GM23248 (cell line): ENCODE measurements at regions not wholly inside any gene's neighbourhood (a gene's known extent, or its start where the extent isn't known, plus 50 kb on each side); places are given as distances from the start of the nearest gene placed in this dataset.
"Not testable (repeated sequence)": the region's sequence is repeated elsewhere in the genome, so short reads cannot be mapped to it uniquely, and the experiment has no call there.

Source experiments
- DNase-seq: peaks from one replicate; pipeline ENCODE4 v3.0.0-alpha.2; 2015
- H2AFZ ChIP-seq: fragments of 200-600 bp; sonication (generic); 2 replicates; pipeline ENCODE4 v1.6.1; 2016; ENCODE audit warnings: antibody characterized with exemption
- H3F3A ChIP-seq: fragments of 200-600 bp; sonication (generic); 2 replicates; pipeline ENCODE4 v1.6.1; 2016; ENCODE audit warnings: mild to moderate bottlenecking, antibody characterized with exemption, mixed run types; ENCODE audit not compliant: insufficient read depth
- H3K27ac ChIP-seq: fragments of 200-600 bp; sonication (generic); 2 replicates; pipeline ENCODE4 v1.5.1; 2016; ENCODE audit warnings: mild to moderate bottlenecking
- H3K27me3 ChIP-seq: fragments of 200-600 bp; sonication (generic); replicated peaks from 2 replicates; pipeline ENCODE4 v1.6.1; 2016; ENCODE audit warnings: mild to moderate bottlenecking; ENCODE audit not compliant: insufficient read depth
- H3K36me3 ChIP-seq: fragments of 200-600 bp; sonication (generic); 2 replicates; pipeline ENCODE4 v1.6.1; 2016; ENCODE audit warnings: low read depth, mild to moderate bottlenecking
- H3K4me1 ChIP-seq: fragments of 200-600 bp; sonication (generic); 2 replicates; pipeline ENCODE4 v1.6.1; 2016; ENCODE audit warnings: mild to moderate bottlenecking; ENCODE audit not compliant: insufficient read depth
- H3K4me2 ChIP-seq: fragments of 200-600 bp; sonication (generic); one replicate; pipeline ENCODE4 v1.6.1; 2016; ENCODE audit warnings: mild to moderate bottlenecking; ENCODE audit not compliant: unreplicated experiment
- H3K4me3 ChIP-seq: fragments of 200-600 bp; sonication (generic); 2 replicates; pipeline ENCODE4 v1.5.1; 2016; ENCODE audit warnings: mild to moderate bottlenecking
- H3K79me2 ChIP-seq: fragments of 200-600 bp; sonication (generic); 2 replicates; pipeline ENCODE4 v1.6.1; 2016; ENCODE audit warnings: mild to moderate bottlenecking; ENCODE audit not compliant: insufficient read depth
- H3K9ac ChIP-seq: fragments of 200-600 bp; sonication (generic); 2 replicates; pipeline ENCODE4 v1.6.1; 2016; ENCODE audit warnings: mild to moderate bottlenecking
- H3K9me2 ChIP-seq: fragments of 200-600 bp; sonication (generic); 2 replicates; pipeline ENCODE4 v1.6.1; 2016; ENCODE audit warnings: mixed run types, mild to moderate bottlenecking, moderate library complexity; ENCODE audit not compliant: insufficient read depth
- H3K9me3 ChIP-seq: fragments of 200-600 bp; sonication (generic); one replicate; pipeline ENCODE4 v1.6.1; 2017; ENCODE audit warnings: low read depth
- H4K20me1 ChIP-seq: fragments of 200-600 bp; sonication (generic); 2 replicates; pipeline ENCODE4 v1.6.0; 2016; ENCODE audit not compliant: insufficient read depth
- EZH2 ChIP-seq: fragments of 200-600 bp; sonication (generic); IDR thresholded peaks from 2 replicates; pipeline ENCODE4 v1.6.1; 2018; ENCODE audit warnings: antibody characterized with exemption, mild to moderate bottlenecking; ENCODE audit not compliant: insufficient read depth, poor library complexity, severe bottlenecking
- EZH2phosphoT487 ChIP-seq: fragments of 200-600 bp; sonication (generic); IDR thresholded peaks from 2 replicates; pipeline ENCODE4 v1.6.1; 2018; ENCODE audit warnings: antibody characterized with exemption, moderate library complexity, mild to moderate bottlenecking, low read depth; ENCODE audit not compliant: insufficient read depth
- WGBS, 2 experiments: methylation state at CpG; one replicate each; pipeline ENCODE4 v1.1.6; 2015 to 2017; ENCODE audit warnings: low lambda C conversion rate in 2 of 2, low coverage in 1 of 2; ENCODE audit errors: missing lambda C conversion rate in 2 of 2; 5-methylcytosine and 5-hydroxymethylcytosine counted together
- in situ Hi-C: fragments of 300-500 bp; cut with MboI; formaldehyde crosslinking; loops from 2 replicates; pipeline ENCODE4 v1.15.0; 2020

DNA sequence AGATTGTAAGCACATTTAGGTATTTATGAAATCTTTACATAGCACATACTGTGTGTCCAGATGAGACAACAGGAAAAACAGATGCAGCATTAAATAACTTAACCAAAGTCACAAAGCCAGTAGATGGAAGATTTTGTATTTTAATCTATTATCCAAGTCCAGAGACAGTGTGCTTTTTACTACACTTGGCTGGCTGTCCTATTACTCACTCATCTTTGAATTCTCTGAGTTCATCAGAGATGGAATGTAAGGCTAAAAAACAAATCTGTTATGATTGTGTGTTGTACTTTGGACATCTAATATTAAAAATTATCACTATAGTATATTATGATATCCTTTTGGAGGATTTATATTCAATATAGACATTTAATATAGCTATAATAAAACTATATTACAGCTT lies 1189.4 kb downstream of the DSC3 start:
- Histone ChIP-seq H3K36me3 (no peaks in the 10 kb centered on the region), H3F3A (no peaks in the 10 kb centered on the region), H3K4me1 (no peaks in the 10 kb centered on the region), H3K27ac (no peak overlapping the region), H3K4me3 (no peak overlapping the region), H3K27me3 (no peaks in the 10 kb centered on the region), H2AFZ (no peak overlapping the region), H3K4me2 (no peak overlapping the region), H4K20me1 (no peaks in the 10 kb centered on the region), H3K79me2 (no peaks in the 10 kb centered on the region), H3K9me3 (no peaks in the 10 kb centered on the region), H3K9ac (no peak overlapping the region), H3K9me2 (no peaks in the 10 kb centered on the region)
- DNase-seq, result peak; percentile 66
- in situ Hi-C loops, result no loop called here
- no peak for TF ChIP-seq EZH2phosphoT487
- TF ChIP-seq EZH2, result no peak

DNA sequence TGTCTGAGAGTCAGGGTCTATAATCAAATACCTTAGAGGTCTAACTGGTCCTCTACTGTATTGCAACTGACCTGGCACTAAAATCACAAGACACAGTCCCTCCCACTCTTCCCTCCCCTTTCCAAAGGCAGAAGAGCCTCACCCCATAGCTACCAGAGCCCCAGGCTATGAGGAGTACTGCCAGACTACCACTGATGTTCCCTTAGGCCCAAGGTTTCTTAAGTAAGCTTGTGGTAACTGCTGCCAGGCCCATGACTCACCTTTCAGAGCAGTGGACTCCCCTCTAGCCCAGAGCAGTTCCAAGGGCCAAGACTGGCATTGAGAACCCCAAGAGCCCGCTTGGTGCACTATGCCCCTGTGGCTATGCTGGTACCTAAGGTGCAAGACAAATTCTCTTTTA lies 1193.4 kb downstream of the DSC3 start:
- H3K36me3 ChIP-seq, result no peaks in the 10 kb centered on the region
- no peak overlapping the region for H2AFZ ChIP-seq
- H3F3A ChIP-seq, result no peaks in the 10 kb centered on the region
- no peaks in the 10 kb centered on the region for H3K9me2 ChIP-seq
- no peak overlapping the region for H3K4me3 ChIP-seq
- 50 to 73% methylated on average over 1 of the region's 1 CpG for WGBS, 2 experiments
- no peak overlapping the region for H3K27ac ChIP-seq
- no peaks in the 10 kb centered on the region for H3K27me3 ChIP-seq
- no peaks in the 10 kb centered on the region for H3K9me3 ChIP-seq
- no peak overlapping the region for H3K9ac ChIP-seq
- no peak overlapping the region for H3K4me2 ChIP-seq
- in situ Hi-C loops, result no loop called here
- no peaks in the 10 kb centered on the region for H3K4me1 ChIP-seq
- H3K79me2 ChIP-seq, result no peaks in the 10 kb centered on the region
- DNase-seq, result peak; percentile 33
- TF ChIP-seq EZH2 (no peak), EZH2phosphoT487 (no peak)
- H4K20me1 ChIP-seq, result no peaks in the 10 kb centered on the region

DNA sequence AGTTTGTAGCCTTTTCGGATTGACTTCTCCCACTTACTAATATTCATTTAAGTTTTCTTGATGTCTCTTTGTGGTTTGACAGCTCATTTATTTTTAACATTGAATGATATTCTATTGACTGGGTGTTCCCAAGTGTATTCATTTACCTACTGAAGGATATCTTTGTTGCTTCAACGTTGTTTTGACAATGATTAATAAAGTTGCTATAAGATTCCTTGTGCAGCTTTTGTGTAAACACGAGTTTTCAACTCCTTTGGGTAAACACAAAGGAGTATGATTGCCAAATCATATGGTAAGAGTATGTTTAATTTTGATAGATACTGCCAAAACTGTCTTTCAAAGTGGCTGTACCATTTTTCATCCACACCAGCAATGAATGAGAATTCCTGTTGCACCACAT lies 1200.9 kb downstream of the DSC3 start:
- H4K20me1 ChIP-seq, result no peaks in the 10 kb centered on the region
- WGBS, 2 experiments, result 15 to 17% methylated on average over 3 of the region's 3 CpGs
- H3K4me3 ChIP-seq, result no peak overlapping the region
- in situ Hi-C loops, result no loop called here
- H3K9ac ChIP-seq, result no peak overlapping the region
- no peak for DNase-seq
- no peak for TF ChIP-seq EZH2
- TF ChIP-seq EZH2phosphoT487, result no peak
- no peaks in the 10 kb centered on the region for H3K27me3 ChIP-seq
- no peak overlapping the region for H3K4me2 ChIP-seq
- H3K9me3 ChIP-seq, result no peaks in the 10 kb centered on the region
- H3K79me2 ChIP-seq, result no peaks in the 10 kb centered on the region
- peak overlapping the region; percentile 21; the same call in 1 of the 2 replicates for H2AFZ ChIP-seq
- H3K36me3 ChIP-seq, result no peaks in the 10 kb centered on the region
- no peaks in the 10 kb centered on the region for H3F3A ChIP-seq
- no peaks in the 10 kb centered on the region for H3K9me2 ChIP-seq
- no peak overlapping the region for H3K27ac ChIP-seq
- H3K4me1 ChIP-seq, result peaks cover 14% of the 10 kb centered on the region; the same call in 1 of the 2 replicates

DNA sequence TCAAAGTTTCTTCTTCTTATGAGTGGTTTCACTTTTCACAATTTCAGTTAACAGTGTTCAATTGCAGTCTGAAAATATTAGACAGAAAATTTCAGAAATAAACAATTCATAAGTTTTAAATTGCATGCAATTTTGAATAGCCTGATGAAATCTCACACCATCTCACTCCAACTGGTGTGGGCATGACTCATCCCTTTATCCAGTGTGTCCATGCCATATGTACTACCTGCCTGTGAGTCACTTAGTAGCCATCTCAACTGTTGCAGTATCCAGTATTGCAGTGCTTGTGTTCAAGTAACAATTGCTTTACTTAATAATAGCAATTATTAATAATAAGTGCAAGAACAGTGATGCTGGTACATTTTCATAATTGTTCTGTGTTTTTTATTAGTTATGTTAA lies 1202.5 kb downstream of the DSC3 start:
- Histone ChIP-seq H3K27me3 (no peaks in the 10 kb centered on the region), H3F3A (no peaks in the 10 kb centered on the region), H3K4me3 (no peak overlapping the region), H3K9me3 (no peaks in the 10 kb centered on the region), H3K27ac (peak overlapping the region; percentile 34), H4K20me1 (no peaks in the 10 kb centered on the region), H3K79me2 (no peaks in the 10 kb centered on the region), H3K36me3 (no peaks in the 10 kb centered on the region), H3K9ac (peak overlapping the region; percentile 24), H3K4me1 (peaks cover 14% of the 10 kb centered on the region; the same call in 1 of the 2 replicates), H3K4me2 (peak overlapping the region; percentile 35), H2AFZ (0 out of 2 replicates have a peak overlapping the region, but pooled peaks have one; percentile 8), H3K9me2 (no peaks in the 10 kb centered on the region)
- in situ Hi-C loops, result no loop called here
- peak; percentile 90 for DNase-seq
- TF ChIP-seq EZH2phosphoT487 (no peak), EZH2 (no peak)

DNA sequence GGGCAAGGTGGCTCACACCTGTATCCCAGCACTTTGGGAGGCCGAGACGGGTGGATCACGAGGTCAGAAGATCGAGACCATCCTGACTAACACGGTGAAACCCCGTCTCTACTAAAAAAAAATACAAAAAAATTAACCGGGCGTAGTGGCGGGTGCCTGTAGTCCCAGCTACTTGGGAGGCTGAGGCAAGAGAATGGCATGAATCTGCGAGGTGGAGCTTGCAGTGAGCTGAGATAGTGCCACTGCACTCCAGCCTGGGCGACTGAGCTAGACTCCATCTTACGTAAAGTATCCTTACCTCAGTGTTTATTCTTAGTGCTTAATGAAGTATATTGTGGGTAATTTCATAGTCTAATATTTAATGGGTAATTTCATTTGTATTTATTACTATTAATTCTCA lies 1203.6 kb downstream of the DSC3 start:
- H3F3A ChIP-seq, H3K36me3 ChIP-seq, H3K4me2 ChIP-seq, H3K4me3 ChIP-seq, H2AFZ ChIP-seq, in situ Hi-C loops, H3K27me3 ChIP-seq, H3K27ac ChIP-seq, DNase-seq, H4K20me1 ChIP-seq, H3K9me3 ChIP-seq, H3K9ac ChIP-seq, H3K9me2 ChIP-seq, H3K79me2 ChIP-seq: not testable (repeated sequence)
- peaks cover 14% of the 10 kb centered on the region; the same call in 1 of the 2 replicates for H3K4me1 ChIP-seq
- WGBS, 2 experiments, result 63 to 65% methylated on average over 12 of the region's 12 CpGs
